Esophagus (tissue), 2 donors: ENCODE measurements at regions not wholly inside any gene's neighbourhood (a gene's known extent, or its start where the extent isn't known, plus 50 kb on each side); places are given as distances from the start of the nearest gene placed in this dataset.
"Not testable (repeated sequence)": the region's sequence is repeated elsewhere in the genome, so short reads cannot be mapped to it uniquely, and the experiment has no call there.

ENCODE experiments used
- H3K27ac ChIP-seq, 2 donors: one replicate each; pipeline ENCODE4 v1.5.1; 2013; ENCODE audit warnings: low read depth in 2 of 2, mild to moderate bottlenecking in 2 of 2, inconsistent platforms in 1 of 2, low read length in 1 of 2, moderate library complexity in 1 of 2
- H3K27me3 ChIP-seq, 2 donors: one replicate each; pipeline ENCODE4 v1.6.1; 2013; ENCODE audit warnings: low read length in 2 of 2, control low read depth in 1 of 2, mild to moderate bottlenecking in 1 of 2; ENCODE audit not compliant: insufficient read depth in 2 of 2, control insufficient read depth in 1 of 2
- H3K36me3 ChIP-seq, 2 donors: one replicate each; pipeline ENCODE4 v1.6.1; 2013; ENCODE audit warnings: low read length in 1 of 2; ENCODE audit not compliant: control insufficient read depth in 2 of 2, insufficient read depth in 2 of 2
- H3K4me1 ChIP-seq, 2 donors: one replicate each; pipeline ENCODE4 v1.6.1; 2013; ENCODE audit warnings: low read length in 1 of 2; ENCODE audit not compliant: control insufficient read depth in 2 of 2, insufficient read depth in 2 of 2
- H3K4me3 ChIP-seq, 2 donors: one replicate each; pipeline ENCODE4 v1.5.1; 2013; ENCODE audit warnings: low read length in 2 of 2, mild to moderate bottlenecking in 2 of 2, low read depth in 1 of 2, moderate library complexity in 1 of 2
- H3K9me3 ChIP-seq, 2 donors: one replicate each; pipeline ENCODE4 v1.6.1; 2013; ENCODE audit warnings: mild to moderate bottlenecking in 2 of 2, low read depth in 1 of 2, low read length in 1 of 2, moderate library complexity in 1 of 2; ENCODE audit not compliant: control insufficient read depth in 2 of 2, insufficient read depth in 1 of 2
- WGBS, 2 donors: extraction: QIAGEN DNeasy Blood & Tissue Kit; methylation state at CpG; one replicate each; pipeline ENCODE4 v1.1.7; 2013; 5-methylcytosine and 5-hydroxymethylcytosine counted together
- donor health status: healthy with polysubstance abuse.
- donor health status: Bipolar disorder and iron deficiency.

GRCh38 chr1:232169436-232169835, 460.5 kb downstream of the SIPA1L2 start:
- Histone ChIP-seq H3K36me3 (no peaks in the 10 kb centered on the region), H3K4me1 (no peaks in the 10 kb centered on the region), H3K9me3 (no peaks in the 10 kb centered on the region), H3K27ac (no peak overlapping the region), H3K4me3 (no peak overlapping the region), H3K27me3 (no peaks in the 10 kb centered on the region)
- WGBS, 2 donors: 98% methylated on average over 5 of the region's 5 CpGs

GRCh38 chr1:232168508-232168907, 461.4 kb downstream of the SIPA1L2 start:
- Histone ChIP-seq H3K9me3 (no peaks in the 10 kb centered on the region), H3K27ac (no peak overlapping the region), H3K4me1 (no peaks in the 10 kb centered on the region), H3K4me3 (no peak overlapping the region), H3K27me3 (no peaks in the 10 kb centered on the region), H3K36me3 (no peaks in the 10 kb centered on the region)
- 59 to 97% methylated on average over 2 of the region's 2 CpGs for WGBS, 2 donors

DNA sequence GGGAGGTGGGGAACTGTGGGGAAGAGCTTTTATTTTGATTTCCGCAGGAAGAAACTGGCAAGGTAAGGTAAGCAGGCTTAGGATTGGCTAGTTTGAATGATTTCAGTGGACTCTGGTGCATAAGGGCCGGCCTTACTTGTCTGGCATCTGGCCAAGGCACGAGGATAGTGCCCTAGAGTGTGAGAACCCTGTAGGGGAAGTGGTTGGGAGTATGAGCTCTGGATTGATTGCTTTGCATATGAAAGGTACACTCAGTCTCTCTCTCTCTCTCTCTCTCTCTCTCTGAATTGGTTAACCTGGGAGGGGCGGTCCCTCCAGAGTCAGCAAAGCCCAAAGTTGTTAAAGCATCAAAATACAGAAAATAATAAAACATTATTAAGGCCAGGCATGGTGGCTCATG, 463.0 kb downstream of the SIPA1L2 start:
- 48 to 62% methylated on average over 4 of the region's 4 CpGs for WGBS, 2 donors

DNA sequence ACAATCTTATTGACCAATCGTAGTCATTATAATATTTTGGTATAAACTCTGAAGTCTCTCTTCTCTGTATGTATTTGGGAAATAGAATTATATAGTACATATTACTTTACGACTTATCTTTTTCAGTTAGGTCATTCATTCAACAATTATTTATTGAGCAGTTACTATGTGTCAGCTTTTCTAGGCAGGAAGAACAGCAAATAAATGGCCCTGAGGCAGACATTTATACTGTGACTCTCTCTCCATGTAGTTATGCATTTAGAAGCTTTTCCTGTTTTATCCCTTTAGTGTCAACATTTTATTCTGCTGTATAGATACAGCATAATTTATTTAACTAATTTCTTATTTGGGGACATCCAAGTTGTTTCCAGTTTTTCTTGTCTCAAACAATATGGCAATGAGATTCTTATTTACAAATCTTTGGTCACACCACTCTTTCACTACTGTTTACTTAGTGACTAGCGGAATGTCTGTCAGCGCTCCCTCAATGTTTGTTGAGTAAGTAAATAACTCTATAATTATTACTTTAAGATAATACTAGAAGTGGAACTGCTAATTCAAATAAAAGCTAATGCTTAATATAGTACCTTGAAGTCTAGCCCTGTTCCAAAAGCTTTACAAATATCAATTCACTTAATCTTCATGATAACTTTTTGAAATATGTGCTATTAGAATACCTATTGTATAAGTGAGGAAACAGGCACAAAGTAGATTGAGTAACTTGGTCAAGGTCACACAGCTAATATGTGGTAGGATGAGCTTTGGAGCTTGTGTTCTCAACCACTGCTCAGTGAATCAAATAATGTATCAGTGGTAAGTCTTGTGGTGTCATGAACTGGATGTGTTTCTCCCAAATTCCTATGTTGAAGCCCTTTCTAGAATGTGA, 465.6 kb downstream of the SIPA1L2 start:
- H3K27me3 ChIP-seq: no peaks in the 10 kb centered on the region
- no peaks in the 10 kb centered on the region for H3K9me3 ChIP-seq
- H3K36me3 ChIP-seq: no peaks in the 10 kb centered on the region
- H3K4me3 ChIP-seq: no peak overlapping the region
- WGBS, 2 donors: 86 to 91% methylated on average over 4 of the region's 4 CpGs
- no peaks in the 10 kb centered on the region for H3K4me1 ChIP-seq
- H3K27ac ChIP-seq: no peak overlapping the region

More for the DNA sequence above, 463.0 kb downstream of the SIPA1L2 start:
- no peak overlapping the region for H3K27ac ChIP-seq
- no peaks in the 10 kb centered on the region for H3K4me1 ChIP-seq
- no peaks in the 10 kb centered on the region for H3K27me3 ChIP-seq
- H3K4me3 ChIP-seq: no peak overlapping the region
- no peaks in the 10 kb centered on the region for H3K9me3 ChIP-seq
- no peaks in the 10 kb centered on the region for H3K36me3 ChIP-seq

GRCh38 chr1:232163533-232163932, 466.4 kb downstream of the SIPA1L2 start:
- H3K4me1 ChIP-seq: no peaks in the 10 kb centered on the region
- no peak overlapping the region for H3K27ac ChIP-seq
- WGBS, 2 donors: 84 to 93% methylated on average over 1 of the region's 1 CpG
- no peaks in the 10 kb centered on the region for H3K27me3 ChIP-seq
- H3K4me3 ChIP-seq: no peak overlapping the region
- H3K36me3 ChIP-seq: no peaks in the 10 kb centered on the region
- no peaks in the 10 kb centered on the region for H3K9me3 ChIP-seq

- no peaks in the 10 kb centered on the region for H3K9me3 ChIP-seq
- H3K36me3 ChIP-seq: no peaks in the 10 kb centered on the region
- H3K27me3 ChIP-seq: no peaks in the 10 kb centered on the region
- no peak overlapping the region for H3K27ac ChIP-seq
- 73 to 94% methylated on average over 1 of the region's 1 CpG for WGBS, 2 donors
- H3K4me3 ChIP-seq: no peak overlapping the region
- no peaks in the 10 kb centered on the region for H3K4me1 ChIP-seq
These were observed 467.9 kb downstream of the SIPA1L2 start for GRCh38 chr1:232162001-232162400.

- not testable (repeated sequence) for H3K4me3 ChIP-seq, H3K27me3 ChIP-seq, H3K27ac ChIP-seq, H3K9me3 ChIP-seq, H3K36me3 ChIP-seq, H3K4me1 ChIP-seq
- WGBS, 2 donors: 93 to 99% methylated on average over 2 of the region's 2 CpGs
These were observed 471.4 kb downstream of the SIPA1L2 start for GRCh38 chr1:232158558-232158957.

GRCh38 chr1:232156070-232156469, 473.9 kb downstream of the SIPA1L2 start:
- H3K27ac ChIP-seq, H3K9me3 ChIP-seq, H3K27me3 ChIP-seq, H3K4me1 ChIP-seq, H3K36me3 ChIP-seq, H3K4me3 ChIP-seq: not testable (repeated sequence)
- WGBS, 2 donors: 83 to 92% methylated on average over 3 of the region's 3 CpGs

DNA sequence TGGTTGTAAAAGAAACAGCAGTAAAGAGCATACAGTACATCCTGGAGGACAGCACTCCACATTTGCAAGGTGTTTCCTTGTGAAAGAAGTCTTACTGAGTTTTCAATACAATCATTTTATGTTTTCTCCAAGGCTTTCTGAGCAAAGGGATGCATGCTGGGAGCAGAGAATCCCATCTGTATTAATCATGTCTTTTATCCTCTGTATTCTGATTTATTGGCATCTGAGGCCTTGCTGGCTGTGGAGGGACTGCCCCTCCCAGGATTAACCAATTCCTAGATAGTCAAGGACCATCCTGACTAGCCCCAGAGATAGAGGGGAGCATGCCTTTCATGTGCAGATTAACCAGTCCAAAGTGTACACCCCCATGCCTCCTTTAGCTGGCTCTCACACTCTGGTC, 476.3 kb downstream of the SIPA1L2 start:
- no peaks in the 10 kb centered on the region for H3K4me1 ChIP-seq
- no peaks in the 10 kb centered on the region for H3K36me3 ChIP-seq

More for the DNA sequence above, 476.3 kb downstream of the SIPA1L2 start:
- no peaks in the 10 kb centered on the region for H3K27me3 ChIP-seq
- no peaks in the 10 kb centered on the region for H3K9me3 ChIP-seq
- H3K27ac ChIP-seq: no peak overlapping the region
- H3K4me3 ChIP-seq: no peak overlapping the region
